ENCODE measurements at regions not wholly inside any gene's neighbourhood (a gene's known extent, or its start where the extent isn't known, plus 50 kb on each side); places are given as distances from the start of the nearest gene placed in this dataset.
"Not testable (repeated sequence)": the region's sequence is repeated elsewhere in the genome, so short reads cannot be mapped to it uniquely, and the experiment has no call there.

DNA sequence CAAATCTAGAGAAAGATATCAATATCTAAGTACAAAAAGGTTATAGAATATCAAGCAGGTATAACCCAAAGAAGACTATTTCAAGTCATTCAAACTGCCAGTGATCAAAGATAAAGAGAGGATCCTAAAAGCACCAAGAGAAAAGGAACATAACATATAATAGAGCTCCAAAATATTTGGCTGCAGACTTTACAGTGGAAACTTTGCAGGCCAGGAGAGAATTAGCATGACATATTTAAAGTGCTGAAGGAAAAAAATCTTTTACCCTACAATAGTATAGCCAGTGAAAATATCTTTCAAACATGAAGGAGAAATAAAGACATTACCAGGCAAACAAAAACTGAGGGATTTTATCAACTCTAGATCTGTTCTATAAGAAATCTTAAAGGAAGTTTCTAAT is 254.3 kb upstream of the ARHGEF26 start:
- no peak for DNase-seq

- not testable (repeated sequence) for DNase-seq
Measured at GRCh38 chr3:153874348-153874747, 246.8 kb upstream of the ARHGEF26 start.

GRCh38 chr3:153880493-153880892 is 240.7 kb upstream of the ARHGEF26 start:
- no peak for DNase-seq

DNA sequence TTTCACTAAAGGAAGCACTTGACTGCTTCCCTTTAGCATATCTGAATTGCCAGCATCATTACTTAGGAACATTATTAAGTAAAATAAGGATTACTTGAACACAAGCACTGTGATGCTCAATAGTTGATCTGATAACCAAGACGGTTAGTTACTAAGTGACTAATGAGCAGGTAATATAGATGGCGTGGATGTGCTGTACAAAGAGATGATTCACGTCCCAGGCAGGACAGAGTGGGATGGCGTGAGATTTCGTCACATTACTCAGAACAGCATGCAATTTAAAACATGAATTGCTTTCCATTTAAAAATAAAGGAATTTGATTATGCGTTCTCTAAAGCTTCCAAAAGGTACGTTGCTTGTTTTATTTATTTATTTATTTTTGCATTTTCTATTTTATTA is 240.0 kb upstream of the ARHGEF26 start:
- DNase-seq = no peak

DNA sequence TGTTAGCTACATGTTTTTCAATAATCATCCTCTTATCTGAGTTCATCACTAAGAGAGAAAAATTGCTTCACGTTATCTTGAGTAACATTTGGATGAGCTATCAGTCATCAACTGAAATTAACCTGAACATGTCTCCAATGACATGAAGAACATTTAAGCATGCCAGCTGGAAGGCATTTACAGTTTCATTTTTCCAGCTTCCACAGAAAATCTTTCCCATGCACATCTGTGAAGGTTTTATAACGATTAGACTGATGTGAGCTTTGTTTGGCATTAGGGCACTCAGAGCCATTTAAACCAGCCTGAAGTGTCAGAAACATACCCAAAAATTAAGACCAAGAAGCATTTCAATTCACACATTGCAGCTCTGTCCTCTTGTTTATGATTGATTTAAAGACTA is 235.8 kb upstream of the ARHGEF26 start:
- no peak for DNase-seq

DNA sequence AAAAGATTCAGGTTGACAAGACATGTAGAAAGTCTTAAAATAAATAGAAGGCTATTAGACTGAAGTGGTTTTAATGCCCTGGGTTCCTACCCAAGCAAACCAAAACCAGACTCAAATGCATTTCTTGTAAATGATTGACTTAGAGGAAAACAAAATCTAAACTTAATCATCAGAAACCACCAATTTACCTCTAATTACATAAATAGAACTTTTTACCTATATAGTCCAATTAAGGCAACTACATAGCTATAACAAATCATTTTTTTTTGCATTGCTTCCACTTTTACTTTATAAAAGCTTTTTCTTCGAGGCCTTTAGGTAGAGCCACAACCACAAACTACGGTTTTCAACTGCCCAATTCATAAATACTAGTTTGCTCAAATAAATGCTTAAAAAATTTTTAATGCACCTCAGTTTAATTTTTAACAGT is 231.3 kb upstream of the ARHGEF26 start:
- no peak for DNase-seq

GRCh38 chr3:153892126-153892525 is 229.1 kb upstream of the ARHGEF26 start:
- DNase-seq = no peak

- DNase-seq = no peak
Measured at GRCh38 chr3:153894857-153895256, 226.3 kb upstream of the ARHGEF26 start.

GRCh38 chr3:153896197-153896596 is 225.0 kb upstream of the ARHGEF26 start:
- DNase-seq = no peak

DNA sequence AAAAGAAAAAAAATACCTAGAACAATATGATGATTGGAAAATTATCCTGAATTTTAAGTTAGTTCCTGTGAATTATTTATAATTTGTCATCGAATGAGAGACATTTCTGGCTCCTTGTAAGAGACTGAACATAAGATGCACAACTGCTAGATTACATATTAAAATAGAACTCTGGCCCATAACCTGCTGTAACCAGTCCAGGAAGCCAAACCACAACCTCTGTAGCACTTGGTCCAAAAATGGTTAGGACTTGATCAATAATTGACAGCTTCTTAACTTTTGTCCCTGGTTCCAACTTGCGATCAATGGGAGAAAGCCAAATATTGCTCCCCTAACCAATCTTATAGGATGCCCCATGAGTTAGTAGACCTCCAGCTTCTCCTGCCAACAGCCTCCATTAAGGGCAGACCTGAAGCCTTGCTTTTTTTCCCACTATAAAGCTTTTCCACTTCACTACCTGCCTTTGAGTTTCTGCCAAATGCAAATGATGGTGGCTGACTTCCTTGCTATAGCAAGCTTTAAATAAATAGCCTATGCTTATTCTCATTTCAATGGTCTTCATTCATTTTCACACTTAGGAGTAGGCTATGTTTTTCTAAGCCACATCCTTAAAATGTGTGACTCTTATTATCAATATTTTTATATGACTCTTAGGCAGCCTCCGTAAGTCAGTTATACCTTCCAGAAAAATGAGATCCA is 224.0 kb upstream of the ARHGEF26 start:
- no peak for DNase-seq

DNA sequence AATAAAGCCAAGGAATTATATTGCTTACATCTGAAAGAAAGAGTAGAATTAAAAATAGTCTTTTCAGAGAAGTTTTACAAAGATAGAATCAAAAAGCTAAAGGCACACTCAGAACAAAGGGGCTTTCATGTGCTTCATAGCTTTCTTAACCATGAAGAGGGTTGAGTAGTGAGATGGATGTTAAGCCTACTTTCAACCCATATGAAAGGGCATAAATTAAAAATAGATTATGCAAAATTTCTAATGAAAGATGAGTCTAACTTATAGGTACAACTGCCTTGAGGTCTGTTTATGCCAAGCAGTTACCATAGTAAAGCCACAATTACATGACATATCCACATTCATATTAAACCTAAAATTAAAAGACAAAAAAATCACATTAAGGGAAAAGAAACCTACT is 223.3 kb upstream of the ARHGEF26 start:
- no peak for DNase-seq

GRCh38 chr3:153901152-153901551 is 220.0 kb upstream of the ARHGEF26 start:
- no peak for DNase-seq

DNA sequence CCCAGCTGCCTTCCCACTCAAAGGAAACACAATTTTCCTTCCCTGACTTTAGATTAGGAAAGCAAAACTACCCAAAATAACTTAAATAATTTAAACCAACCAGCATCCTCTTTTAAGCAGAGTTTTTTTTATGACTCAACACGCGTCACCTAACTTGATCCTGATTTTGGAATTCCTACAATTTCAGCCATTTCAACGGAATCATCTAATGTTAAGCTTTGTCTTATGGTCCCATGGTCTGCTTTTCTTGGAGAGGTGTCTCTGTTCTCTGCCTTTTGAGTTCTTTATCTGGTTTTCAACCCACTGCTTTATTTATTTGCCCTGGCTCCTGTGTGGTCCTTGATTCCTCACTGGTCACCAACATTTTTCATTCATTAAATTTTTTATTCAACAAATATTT is 219.2 kb upstream of the ARHGEF26 start:
- DNase-seq = no peak

GRCh38 chr3:153903430-153903829 is 217.8 kb upstream of the ARHGEF26 start:
- DNase-seq = no peak

DNA sequence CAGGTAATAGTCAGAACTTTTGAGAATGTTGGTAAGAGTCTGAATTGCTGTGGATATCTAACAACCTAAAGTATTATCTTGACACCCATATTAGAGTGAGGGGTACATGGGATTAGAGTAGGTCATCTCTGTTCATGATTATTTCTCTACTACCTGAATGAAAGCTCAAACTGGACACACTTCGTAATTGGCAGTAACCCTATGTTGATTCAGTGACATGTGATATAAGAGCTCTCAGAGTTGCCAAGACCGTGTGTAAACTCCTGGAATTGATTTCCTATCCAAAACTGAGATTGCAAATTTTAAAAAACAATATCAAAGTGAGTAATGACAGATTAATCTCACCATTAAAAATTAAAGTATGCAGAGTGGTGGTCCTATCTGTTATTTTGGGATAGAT is 214.8 kb upstream of the ARHGEF26 start:
- no peak for DNase-seq

DNA sequence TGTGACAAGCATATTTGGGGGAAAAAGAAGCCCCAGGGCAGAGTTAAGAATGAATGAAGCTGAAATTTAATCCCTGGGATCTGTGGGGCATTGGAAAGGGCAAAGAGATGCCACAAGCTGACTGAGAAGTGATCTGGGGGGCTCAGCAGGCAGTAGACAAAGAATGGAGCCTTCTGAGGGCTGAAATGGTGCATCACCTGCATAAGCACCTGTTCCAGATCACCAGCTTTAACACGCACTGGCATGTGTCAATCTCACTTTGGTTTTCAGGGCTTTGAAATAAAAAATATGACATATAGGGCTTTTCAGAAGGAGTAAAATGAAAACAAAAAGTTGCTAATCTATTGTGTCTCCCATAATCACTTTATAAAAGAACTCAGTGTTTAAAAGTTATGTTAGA is 210.8 kb upstream of the ARHGEF26 start:
- no peak for DNase-seq

DNA sequence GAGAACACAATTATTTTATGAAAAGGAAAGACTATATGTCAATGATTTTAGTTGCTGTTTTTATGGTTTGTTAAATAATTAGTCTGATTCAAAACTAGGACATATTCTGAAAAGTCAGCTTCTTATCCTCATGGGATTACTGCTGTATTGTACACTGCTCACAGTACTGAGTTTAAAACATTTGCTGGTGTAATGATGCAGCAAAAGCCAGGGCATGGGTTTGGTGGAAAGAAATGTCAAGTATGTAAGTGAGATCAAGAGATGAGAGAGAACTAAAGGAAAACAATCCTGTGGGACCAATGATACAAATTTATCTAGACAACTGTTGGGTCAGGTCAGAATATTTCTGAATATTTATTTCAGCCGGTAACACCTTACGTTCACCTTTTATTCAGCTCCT is 210.1 kb upstream of the ARHGEF26 start:
- DNase-seq = no peak

DNA sequence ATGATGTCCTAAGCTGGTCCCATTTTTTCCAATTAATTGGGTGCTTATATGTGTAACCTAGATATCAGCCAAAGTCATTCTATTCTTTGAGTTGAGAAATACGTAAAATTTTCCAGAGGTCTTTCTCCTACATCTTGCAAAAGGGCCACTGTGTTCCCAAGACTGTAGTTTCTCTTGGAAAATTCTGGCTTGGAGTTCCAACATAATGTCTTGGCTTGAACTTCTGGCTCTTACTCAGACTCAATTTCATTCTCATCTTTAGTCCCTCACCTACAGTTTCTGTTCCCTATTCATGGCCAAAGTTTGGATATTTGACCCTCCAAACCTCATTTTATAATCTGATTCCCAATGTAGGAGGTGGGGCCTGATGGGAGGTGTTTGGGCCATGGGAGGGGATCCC is 201.4 kb upstream of the ARHGEF26 start:
- DNase-seq = no peak

GRCh38 chr3:153921826-153922225 is 199.4 kb upstream of the ARHGEF26 start:
- DNase-seq = no peak

DNA sequence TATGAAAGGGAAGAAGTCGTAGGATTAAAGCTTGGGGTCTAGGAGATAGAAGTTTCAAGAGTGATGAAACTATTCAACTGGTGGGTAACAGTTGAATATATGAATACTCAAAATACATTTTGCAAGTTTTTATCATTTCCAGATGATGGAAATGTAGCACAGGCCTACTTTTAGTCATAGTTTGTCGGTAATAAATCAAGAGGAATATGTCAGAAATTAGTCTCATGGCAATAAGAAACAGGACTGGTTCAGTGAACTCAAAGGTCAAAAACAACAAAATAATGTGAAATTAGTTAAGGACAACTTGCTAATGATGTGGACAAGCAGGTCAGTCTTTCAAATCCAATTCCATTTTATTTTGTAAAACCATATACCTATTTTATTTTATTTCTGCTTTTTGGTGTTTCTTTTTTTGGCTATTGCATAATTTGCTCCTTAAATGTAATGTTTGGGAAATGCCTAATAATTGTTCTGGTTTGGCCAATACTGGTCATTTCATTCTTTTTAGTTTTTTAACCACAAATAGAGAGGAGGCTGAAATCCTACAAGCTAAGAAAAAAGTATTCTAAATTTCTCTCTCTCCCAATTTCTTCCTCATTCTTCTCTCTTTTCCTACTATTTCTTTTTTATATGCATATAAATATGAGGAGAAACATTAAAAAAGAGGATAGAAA is 195.2 kb upstream of the ARHGEF26 start:
- DNase-seq = no peak

GRCh38 chr3:153927107-153927506 is 194.1 kb upstream of the ARHGEF26 start:
- no peak for DNase-seq

- no peak for DNase-seq
Measured at GRCh38 chr3:153928851-153929250, 192.3 kb upstream of the ARHGEF26 start.

DNA sequence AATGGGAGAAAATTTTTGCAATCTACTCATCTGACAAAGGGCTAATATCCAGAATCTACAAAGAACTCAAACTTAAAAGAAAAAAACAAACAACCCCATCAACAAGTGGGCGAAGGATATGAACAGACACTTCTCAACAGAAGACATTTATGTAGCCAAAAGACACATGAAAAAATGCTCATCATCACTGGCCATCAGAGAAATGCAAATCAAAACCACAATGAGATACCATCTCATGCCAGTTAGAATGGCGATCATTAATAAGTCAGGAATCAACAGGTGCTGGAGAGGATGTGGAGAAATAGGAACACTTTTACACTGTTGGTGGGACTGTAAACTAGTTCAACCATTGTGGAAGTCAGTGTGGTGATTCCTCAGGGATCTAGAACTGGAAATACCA is 187.7 kb upstream of the ARHGEF26 start:
- DNase-seq = not testable (repeated sequence)

DNA sequence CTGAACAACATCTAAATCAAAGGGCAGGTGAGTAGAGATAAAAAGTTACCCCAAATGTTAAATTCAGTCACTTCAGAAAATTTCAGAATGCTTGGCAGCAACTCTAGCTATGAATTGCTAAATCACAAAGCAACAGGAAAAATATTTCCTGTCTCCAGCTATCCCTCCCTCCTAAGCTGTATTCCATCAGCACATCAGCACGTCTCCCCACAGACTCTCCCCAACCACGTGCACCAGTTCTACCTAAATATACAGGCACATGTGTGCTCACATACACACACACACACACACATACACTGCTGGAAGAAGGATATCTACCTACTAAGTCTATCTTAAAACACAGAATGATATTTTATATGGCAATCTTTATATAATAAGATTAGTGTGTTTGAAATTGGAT is 177.1 kb upstream of the ARHGEF26 start:
- DNase-seq = no peak

DNA sequence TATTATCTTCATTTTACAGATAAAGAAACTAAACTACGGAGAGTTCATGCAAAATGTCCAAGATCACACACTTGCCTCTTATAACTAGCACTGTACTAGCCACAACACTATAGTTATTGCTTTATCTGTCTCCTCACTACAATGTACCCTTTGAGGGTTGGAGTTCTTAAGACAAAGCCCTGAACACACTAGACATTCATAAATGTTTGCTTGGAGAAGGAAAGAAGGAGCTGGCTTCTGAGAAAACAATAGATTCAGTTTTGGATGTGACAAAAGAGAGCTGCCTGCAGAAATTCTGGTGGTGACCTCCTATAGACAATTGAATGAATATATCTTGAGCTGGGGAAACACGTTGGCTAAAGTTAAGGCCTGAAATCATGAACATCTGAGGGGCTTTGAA is 169.9 kb upstream of the ARHGEF26 start:
- no peak for DNase-seq
